Fibroblast of lung (primary cell): ENCODE measurements at regions not wholly inside any gene's neighbourhood (a gene's known extent, or its start where the extent isn't known, plus 50 kb on each side); places are given as distances from the start of the nearest gene placed in this dataset.

ENCODE experiments used
- DNase-seq, 2 donors: peaks; one replicate each; pipeline versions ENCODE4 v3.0.0 to v3.0.0-alpha.2; 2010; ENCODE audit warnings: low read depth in 2 of 2
- H2AFZ ChIP-seq: 2 replicates; pipeline ENCODE4 v1.5.1; 2012; ENCODE audit warnings: low read length, control low read depth, inconsistent platforms
- H3K27ac ChIP-seq: 2 replicates; pipeline ENCODE4 v1.5.1; 2011; ENCODE audit warnings: low read length, control low read depth; ENCODE audit not compliant: insufficient read depth
- H3K27me3 ChIP-seq: 2 replicates; pipeline ENCODE4 v1.5.1; 2011; ENCODE audit warnings: mild to moderate bottlenecking, low read length; ENCODE audit not compliant: control insufficient read depth, insufficient read depth
- H3K36me3 ChIP-seq: 2 replicates; pipeline ENCODE4 v1.5.1; 2011; ENCODE audit warnings: low read length; ENCODE audit not compliant: control insufficient read depth, insufficient read depth
- H3K4me1 ChIP-seq: 2 replicates; pipeline ENCODE4 v1.5.1; 2011; ENCODE audit warnings: low read length; ENCODE audit not compliant: control insufficient read depth, insufficient read depth; ENCODE audit errors: extremely low read depth
- H3K4me2 ChIP-seq: 2 replicates; pipeline ENCODE4 v1.5.1; 2011; ENCODE audit warnings: low read length, control low read depth; ENCODE audit not compliant: insufficient read depth; ENCODE audit errors: extremely low read depth
- H3K4me3 ChIP-seq, 4 experiments: fragments of 200-600 bp in 1 of 4; sonication (generic) in 1 of 4; replicated peaks in 1 of 4; 2 replicates each; pipeline ENCODE4 v1.5.1; 2011 to 2016; ENCODE audit warnings: low read length in 4 of 4, low read depth in 3 of 4, mild to moderate bottlenecking in 3 of 4, control low read depth in 2 of 4, inconsistent platforms in 1 of 4, mixed read lengths in 1 of 4; ENCODE audit not compliant: insufficient read depth in 1 of 4; ENCODE audit errors: control extremely low read depth in 1 of 4
- H3K79me2 ChIP-seq: 2 replicates; pipeline ENCODE4 v1.5.1; 2012; ENCODE audit warnings: mild to moderate bottlenecking, low read length, inconsistent platforms; ENCODE audit not compliant: control insufficient read depth, insufficient read depth
- H3K9ac ChIP-seq: 2 replicates; pipeline ENCODE4 v1.5.1; 2011; ENCODE audit warnings: mild to moderate bottlenecking, low read length, control low read depth; ENCODE audit not compliant: insufficient read depth
- H3K9me3 ChIP-seq: 2 replicates; pipeline ENCODE4 v1.5.1; 2012; ENCODE audit warnings: low read depth, low read length; ENCODE audit not compliant: control insufficient read depth, insufficient read depth
- H4K20me1 ChIP-seq: 2 replicates; pipeline ENCODE4 v1.5.1; 2011; ENCODE audit warnings: low read length; ENCODE audit not compliant: control insufficient read depth, insufficient read depth; ENCODE audit errors: extremely low read depth
- CTCF ChIP-seq, 2 donors: IDR thresholded peaks in 1 of 2; conservative IDR thresholded peaks in 1 of 2; 1 replicate in 1 of 2; 2 replicates in 1 of 2; pipeline ENCODE4 v1.5.1; 2011 to 2012; ENCODE audit warnings: low read length in 2 of 2, control low read depth in 1 of 2, inconsistent platforms in 1 of 2, low read depth in 1 of 2, mild to moderate bottlenecking in 1 of 2
- EZH2 ChIP-seq: IDR thresholded peaks from 2 replicates; pipeline ENCODE4 v1.5.1; 2012; ENCODE audit warnings: low read length, control low read depth, mild to moderate bottlenecking; ENCODE audit errors: missing control alignments

GRCh38 chr4:138426786-138427185 is 184.6 kb upstream of the SLC7A11 start:
- H4K20me1 ChIP-seq, result no peaks in the 10 kb centered on the region
- no peak overlapping the region for H3K4me2 ChIP-seq
- H3K9me3 ChIP-seq, result no peaks in the 10 kb centered on the region
- no peak overlapping the region for H3K27ac ChIP-seq
- no peak overlapping the region for H3K9ac ChIP-seq
- no peaks in the 10 kb centered on the region for H3K36me3 ChIP-seq
- no peak overlapping the region for H3K4me3 ChIP-seq
- DNase-seq, result no peak
- no peaks in the 10 kb centered on the region for H3K79me2 ChIP-seq
- no peaks in the 10 kb centered on the region for H3K27me3 ChIP-seq
- TF ChIP-seq CTCF (conservative IDR thresholded peaks at IDR 0.05 in 1 of 2, IDR thresholded peaks at IDR 0.05 in 1 of 2; ENCODE audit: low read depth in 1 of 2, low read length in 2 of 2) (no peak), EZH2 (no peak)
- H2AFZ ChIP-seq, result no peak overlapping the region
- no peaks in the 10 kb centered on the region for H3K4me1 ChIP-seq

GRCh38 chr4:138420471-138420870 is 178.3 kb upstream of the SLC7A11 start:
- no peak overlapping the region for H3K9ac ChIP-seq
- H3K4me1 ChIP-seq, result no peaks in the 10 kb centered on the region
- H2AFZ ChIP-seq, result no peak overlapping the region
- H4K20me1 ChIP-seq, result no peaks in the 10 kb centered on the region
- H3K27me3 ChIP-seq, result no peaks in the 10 kb centered on the region
- H3K79me2 ChIP-seq, result no peaks in the 10 kb centered on the region
- no peaks in the 10 kb centered on the region for H3K9me3 ChIP-seq
- no peak for TF ChIP-seq CTCF (conservative IDR thresholded peaks at IDR 0.05 in 1 of 2, IDR thresholded peaks at IDR 0.05 in 1 of 2; ENCODE audit: low read depth in 1 of 2, low read length in 2 of 2)
- no peak for TF ChIP-seq EZH2
- H3K4me2 ChIP-seq, result no peak overlapping the region
- no peak for DNase-seq
- H3K27ac ChIP-seq, result no peak overlapping the region
- no peaks in the 10 kb centered on the region for H3K36me3 ChIP-seq
- H3K4me3 ChIP-seq, result no peak overlapping the region

- no peak overlapping the region for H3K9ac ChIP-seq
- no peak overlapping the region for H3K4me2 ChIP-seq
- H3K9me3 ChIP-seq, result no peaks in the 10 kb centered on the region
- H2AFZ ChIP-seq, result no peak overlapping the region
- H3K4me1 ChIP-seq, result no peaks in the 10 kb centered on the region
- no peaks in the 10 kb centered on the region for H3K27me3 ChIP-seq
- H3K4me3 ChIP-seq, result no peak overlapping the region
- no peak for DNase-seq
- TF ChIP-seq EZH2, result no peak
- no peak overlapping the region for H3K27ac ChIP-seq
- no peaks in the 10 kb centered on the region for H3K36me3 ChIP-seq
- no peaks in the 10 kb centered on the region for H3K79me2 ChIP-seq
- no peaks in the 10 kb centered on the region for H4K20me1 ChIP-seq
These were observed 172.1 kb upstream of the SLC7A11 start for GRCh38 chr4:138414202-138414601.
